ENCODE measurements at regions not wholly inside any gene's neighbourhood (a gene's known extent, or its start where the extent isn't known, plus 50 kb on each side); places are given as distances from the start of the nearest gene placed in this dataset.

GRCh38 chr7:41629711-41630111, 73.2 kb downstream of the INHBA start:
- H3K4me2 ChIP-seq (ENCODE audit: control insufficient read depth, insufficient read depth) = no peak overlapping the region
- in situ Hi-C loops (cut with MboI) (no loop called here), intact Hi-C loops (cut with micrococcal nuclease; ENCODE audit: unreplicated experiment) (no loop called here)
- ChIA-PET RAD21 (ENCODE audit: unreplicated experiment) (interaction anchor here (0.5 kb wide), 1 partner anchor 46 kb away, joined by 4 read pairs; no protein-coding TSS in a partner anchor), SMC1A (ENCODE audit: uncharacterized antibody, unreplicated experiment) (no interaction called here), CTCF (no interaction called here), POLR2A (no interaction called here)
- TF ChIP-seq CBX3 (IDR thresholded peaks at IDR 0.05; ENCODE audit: borderline replicate concordance, low read depth) (no peak), SUZ12 (IDR thresholded peaks at IDR 0.05; ENCODE audit: unreplicated experiment) (no peak), ZSCAN29 (IDR thresholded peaks at IDR 0.05) (no peak), FOXK2 (IDR thresholded peaks at IDR 0.05) (no peak), MTA2 (IDR thresholded peaks at IDR 0.05; ENCODE audit: low read depth) (no peak), ETV6 (conservative IDR thresholded peaks at IDR 0.05 in 1 of 2, IDR thresholded peaks at IDR 0.05 in 1 of 2; ENCODE audit: borderline replicate concordance in 1 of 2, low read depth in 1 of 2) (no peak), ZNF622 (IDR thresholded peaks at IDR 0.05) (no peak), ZNF592 (IDR thresholded peaks at IDR 0.05) (no peak), PKNOX1 (IDR thresholded peaks at IDR 0.05) (no peak), IKZF2 (IDR thresholded peaks at IDR 0.05) (no peak), IRF3 (IDR thresholded peaks at IDR 0.05) (no peak)
- H2AFZ ChIP-seq (ENCODE audit: control insufficient read depth, low read depth, low read length) = no peak overlapping the region
- H3K9ac ChIP-seq (ENCODE audit: control insufficient read depth, insufficient read depth, low read length) = no peak overlapping the region
- H3K79me2 ChIP-seq (ENCODE audit: control insufficient read depth, insufficient read depth, low read length) = no peaks in the 10 kb centered on the region
- H3K4me1 ChIP-seq (ENCODE audit: control insufficient read depth, insufficient read depth, low read length) = no peaks in the 10 kb centered on the region
- BruUV-seq (replicated peaks) = no TSS peak
- ATAC-seq (no peak), FAIRE-seq (no peak), DNase-seq (ENCODE audit: low read depth, low spot score) (no peak)
- no peaks in the 10 kb centered on the region for H3K36me3 ChIP-seq (ENCODE audit: control insufficient read depth in 2 of 2, insufficient read depth in 2 of 2, low read length in 1 of 2)
- H4K20me1 ChIP-seq (ENCODE audit: control insufficient read depth, insufficient read depth) = no peaks in the 10 kb centered on the region
- WGBS (ENCODE audit: insufficient coverage, insufficient replicate concordance, low lambda C conversion rate, missing lambda C conversion rate) = 0% methylated on average over 1 of the region's 1 CpG
- H3K9me3 ChIP-seq (replicated peaks; ENCODE audit: control insufficient read depth, insufficient read depth, low read length) = no peaks in the 10 kb centered on the region
- H3K4me3 ChIP-seq = no peak overlapping the region
- H3K27ac ChIP-seq (ENCODE audit: control insufficient read depth, insufficient read depth) = no peak overlapping the region
- H3K27me3 ChIP-seq (replicated peaks in 1 of 2; ENCODE audit: control insufficient read depth in 2 of 2, insufficient read depth in 2 of 2, low read length in 1 of 2) = no peaks in the 10 kb centered on the region

Data from GM12878 (cell line).